DND-41 (cell line): ENCODE measurements at regions not wholly inside any gene's neighbourhood (a gene's known extent, or its start where the extent isn't known, plus 50 kb on each side); places are given as distances from the start of the nearest gene placed in this dataset.

Experiments
- ATAC-seq: fragments of 200-7000 bp; cut with Tn5 transposase; 3 replicates; pipeline ENCODE4 v1.9.1; 2021; ENCODE audit warnings: low read depth; ENCODE audit not compliant: insufficient read depth
- DNase-seq: peaks from one replicate; pipeline ENCODE4 v3.0.0-alpha.2; 2020
- H2AFZ ChIP-seq: 2 replicates; pipeline ENCODE4 v1.6.0; 2012; ENCODE audit warnings: low read depth, low read length
- H3K27ac ChIP-seq: 2 replicates; pipeline ENCODE4 v1.5.1; 2012; ENCODE audit warnings: low read length, inconsistent platforms
- H3K27me3 ChIP-seq: fragments of 200-600 bp; sonication (generic); 2 replicates; pipeline ENCODE4 v1.6.0; 2012; ENCODE audit warnings: low read length, mild to moderate bottlenecking, inconsistent platforms; ENCODE audit not compliant: insufficient read depth, poor library complexity
- H3K36me3 ChIP-seq: 2 replicates; pipeline ENCODE4 v1.5.1; 2012; ENCODE audit warnings: low read length, inconsistent platforms; ENCODE audit not compliant: insufficient read depth
- H3K4me1 ChIP-seq: 2 replicates; pipeline ENCODE4 v1.5.1; 2012; ENCODE audit warnings: mild to moderate bottlenecking, low read length; ENCODE audit not compliant: insufficient read depth
- H3K4me2 ChIP-seq: 2 replicates; pipeline ENCODE4 v1.6.0; 2012; ENCODE audit warnings: mild to moderate bottlenecking, moderate library complexity, low read length, inconsistent platforms; ENCODE audit not compliant: insufficient read depth
- H3K4me3 ChIP-seq, 2 experiments: fragments of 200-600 bp in 1 of 2; shearing (Covaris generic) in 1 of 2; 2 replicates each; pipeline ENCODE4 v1.5.1; 2012 to 2016; ENCODE audit warnings: inconsistent platforms in 2 of 2, low read length in 2 of 2, mild to moderate bottlenecking in 2 of 2, low read depth in 1 of 2, moderate library complexity in 1 of 2
- H3K79me2 ChIP-seq: 2 replicates; pipeline ENCODE4 v1.6.0; 2012; ENCODE audit warnings: low read length, inconsistent platforms; ENCODE audit not compliant: insufficient read depth
- H3K9ac ChIP-seq: 2 replicates; pipeline ENCODE4 v1.6.0; 2012; ENCODE audit warnings: low read depth, mild to moderate bottlenecking, inconsistent platforms, low read length, moderate library complexity
- H3K9me3 ChIP-seq: 2 replicates; pipeline ENCODE4 v1.5.1; 2012; ENCODE audit warnings: low read length, moderate library complexity, mild to moderate bottlenecking, inconsistent platforms; ENCODE audit not compliant: insufficient read depth, severe bottlenecking
- H4K20me1 ChIP-seq: 2 replicates; pipeline ENCODE4 v1.6.0; 2012; ENCODE audit warnings: low read length; ENCODE audit not compliant: insufficient read depth
- EZH2 ChIP-seq: IDR thresholded peaks from 3 replicates; pipeline ENCODE4 v1.6.1; 2012; ENCODE audit warnings: borderline replicate concordance, low read depth, mild to moderate bottlenecking, moderate library complexity, low read length, inconsistent platforms; ENCODE audit not compliant: severe bottlenecking
- TF ChIP-seq, protein P1 (sequence below): IDR thresholded peaks from 2 replicates; pipeline ENCODE4 v1.5.1; 2012; ENCODE audit warnings: borderline replicate concordance, low read length, moderate library complexity, mild to moderate bottlenecking; ENCODE audit not compliant: poor library complexity, severe bottlenecking; ENCODE audit errors: extremely low read depth

DNA sequence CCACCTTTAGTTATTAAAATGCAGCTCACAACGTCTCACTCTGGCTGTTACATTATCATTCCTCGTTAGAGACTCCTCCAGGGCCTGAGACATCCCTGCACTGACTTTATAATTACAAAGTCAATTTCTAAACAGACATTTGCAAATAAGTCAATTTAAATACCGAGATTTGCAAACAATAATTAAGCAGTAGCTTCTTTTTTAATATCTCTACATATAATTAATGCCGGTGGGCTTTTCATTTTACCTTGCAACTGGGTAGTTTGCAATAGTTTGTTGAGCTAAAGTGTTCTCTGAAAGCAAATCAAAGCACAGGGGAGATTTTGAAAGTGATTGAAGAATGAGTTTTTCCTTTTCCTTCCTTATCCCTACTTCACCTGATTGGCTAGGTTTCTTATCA, 154.4 kb downstream of the TLR4 start:
- TF ChIP-seq, protein P1, sequence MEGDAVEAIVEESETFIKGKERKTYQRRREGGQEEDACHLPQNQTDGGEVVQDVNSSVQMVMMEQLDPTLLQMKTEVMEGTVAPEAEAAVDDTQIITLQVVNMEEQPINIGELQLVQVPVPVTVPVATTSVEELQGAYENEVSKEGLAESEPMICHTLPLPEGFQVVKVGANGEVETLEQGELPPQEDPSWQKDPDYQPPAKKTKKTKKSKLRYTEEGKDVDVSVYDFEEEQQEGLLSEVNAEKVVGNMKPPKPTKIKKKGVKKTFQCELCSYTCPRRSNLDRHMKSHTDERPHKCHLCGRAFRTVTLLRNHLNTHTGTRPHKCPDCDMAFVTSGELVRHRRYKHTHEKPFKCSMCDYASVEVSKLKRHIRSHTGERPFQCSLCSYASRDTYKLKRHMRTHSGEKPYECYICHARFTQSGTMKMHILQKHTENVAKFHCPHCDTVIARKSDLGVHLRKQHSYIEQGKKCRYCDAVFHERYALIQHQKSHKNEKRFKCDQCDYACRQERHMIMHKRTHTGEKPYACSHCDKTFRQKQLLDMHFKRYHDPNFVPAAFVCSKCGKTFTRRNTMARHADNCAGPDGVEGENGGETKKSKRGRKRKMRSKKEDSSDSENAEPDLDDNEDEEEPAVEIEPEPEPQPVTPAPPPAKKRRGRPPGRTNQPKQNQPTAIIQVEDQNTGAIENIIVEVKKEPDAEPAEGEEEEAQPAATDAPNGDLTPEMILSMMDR: no peak
- TF ChIP-seq EZH2: no peak
- Histone ChIP-seq H3K36me3 (no peaks in the 10 kb centered on the region), H3K4me3 (no peak overlapping the region), H3K9me3 (no peaks in the 10 kb centered on the region), H3K27me3 (no peaks in the 10 kb centered on the region), H2AFZ (no peak overlapping the region), H3K9ac (no peak overlapping the region), H3K79me2 (no peaks in the 10 kb centered on the region), H3K4me2 (no peak overlapping the region), H3K4me1 (no peaks in the 10 kb centered on the region), H4K20me1 (no peaks in the 10 kb centered on the region), H3K27ac (no peak overlapping the region)
- ATAC-seq: no peak
- no peak for DNase-seq

DNA sequence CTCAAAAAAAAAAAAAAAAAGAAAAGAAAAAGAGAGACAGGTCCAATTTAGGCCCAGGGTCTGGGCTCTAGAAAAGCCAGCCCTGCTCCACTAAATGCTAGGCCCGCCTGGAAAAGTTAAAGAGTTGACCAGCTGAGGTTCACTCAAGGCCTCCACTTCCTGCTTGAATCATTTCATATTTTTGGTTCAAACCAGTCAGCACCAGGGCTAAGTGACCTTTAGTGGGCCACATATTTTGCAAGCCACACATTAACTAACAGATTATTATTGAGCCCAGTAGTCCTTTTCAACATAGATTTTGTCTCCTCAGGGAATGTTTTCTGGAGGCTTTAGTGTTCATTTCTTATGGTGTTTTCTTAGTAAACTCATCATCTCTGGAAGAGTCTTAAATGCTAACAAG, 156.6 kb downstream of the TLR4 start:
- Histone ChIP-seq H3K4me1 (no peaks in the 10 kb centered on the region), H3K27ac (no peak overlapping the region), H3K9ac (no peak overlapping the region), H3K27me3 (no peaks in the 10 kb centered on the region), H2AFZ (no peak overlapping the region), H3K9me3 (no peaks in the 10 kb centered on the region), H3K4me3 (no peak overlapping the region), H3K4me2 (no peak overlapping the region), H4K20me1 (no peaks in the 10 kb centered on the region), H3K79me2 (no peaks in the 10 kb centered on the region), H3K36me3 (no peaks in the 10 kb centered on the region)
- TF ChIP-seq EZH2: no peak
- TF ChIP-seq, protein P1: no peak
- DNase-seq: no peak
- ATAC-seq: no peak

DNA sequence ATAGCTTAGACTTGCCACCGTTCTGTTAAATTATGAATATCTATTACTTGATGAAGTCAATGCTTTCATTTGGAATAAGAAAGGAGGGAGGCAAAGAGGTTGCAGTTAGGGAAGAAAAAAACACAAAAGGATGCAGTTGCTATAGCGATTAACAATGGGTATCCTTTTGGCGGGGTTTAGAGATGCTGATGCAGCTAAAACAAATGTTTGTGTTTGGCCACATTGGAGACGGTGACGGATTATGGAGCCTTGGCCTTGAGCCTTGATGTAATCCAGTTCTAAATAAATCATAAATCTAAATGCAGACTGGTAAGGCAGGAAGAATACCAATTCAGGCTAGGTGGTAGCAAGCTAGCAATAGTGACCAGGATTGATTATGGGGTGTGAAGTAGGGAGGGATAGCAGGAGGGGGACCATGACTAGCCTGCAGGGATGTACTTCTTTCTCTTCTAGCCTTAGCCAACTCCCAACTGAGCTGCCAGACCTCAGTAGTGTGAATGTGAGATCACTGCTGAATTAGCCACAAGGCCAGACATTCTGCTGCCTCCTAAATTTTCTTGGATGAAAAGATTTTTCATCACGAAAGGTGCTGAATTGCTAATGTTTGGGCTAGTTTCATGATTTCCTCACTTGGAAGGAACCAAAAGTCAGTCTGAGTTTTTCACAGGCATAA, 160.3 kb downstream of the TLR4 start:
- no peak overlapping the region for H3K4me3 ChIP-seq
- no peaks in the 10 kb centered on the region for H3K4me1 ChIP-seq
- H3K27me3 ChIP-seq: no peaks in the 10 kb centered on the region
- no peak overlapping the region for H3K4me2 ChIP-seq
- no peak overlapping the region for H2AFZ ChIP-seq
- no peak overlapping the region for H3K27ac ChIP-seq
- H3K9me3 ChIP-seq: no peaks in the 10 kb centered on the region
- no peak for TF ChIP-seq EZH2
- TF ChIP-seq, protein P1: no peak
- H3K79me2 ChIP-seq: no peaks in the 10 kb centered on the region
- no peaks in the 10 kb centered on the region for H3K36me3 ChIP-seq
- no peak overlapping the region for H3K9ac ChIP-seq
- no peak for DNase-seq
- no peaks in the 10 kb centered on the region for H4K20me1 ChIP-seq
- no peak for ATAC-seq
